ENCODE measurements at regions not wholly inside any gene's neighbourhood (a gene's known extent, or its start where the extent isn't known, plus 50 kb on each side); places are given as distances from the start of the nearest gene placed in this dataset.

DNA sequence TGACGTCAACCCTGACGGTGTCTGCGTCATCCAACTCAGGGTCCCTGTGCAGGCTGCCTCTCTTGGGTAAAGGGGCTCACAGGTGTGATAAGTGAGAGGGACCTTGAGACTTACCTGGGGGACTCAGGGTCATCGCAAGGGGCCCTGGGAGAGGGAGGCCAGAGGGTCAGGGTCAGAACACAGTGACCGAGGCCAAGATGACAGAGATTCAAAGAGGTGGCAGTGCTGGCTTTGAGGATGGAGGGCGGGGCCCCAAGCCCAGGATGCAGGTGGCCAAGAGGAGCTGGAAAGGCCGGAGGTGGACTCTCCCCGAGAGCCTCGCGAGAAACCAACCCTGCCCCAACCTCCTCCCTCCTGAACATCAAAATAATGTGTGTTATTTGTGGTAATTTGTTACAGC, 165.2 kb upstream of the PPP2R2D start:
- no peak for DNase-seq (ENCODE audit: low read depth)

DNA sequence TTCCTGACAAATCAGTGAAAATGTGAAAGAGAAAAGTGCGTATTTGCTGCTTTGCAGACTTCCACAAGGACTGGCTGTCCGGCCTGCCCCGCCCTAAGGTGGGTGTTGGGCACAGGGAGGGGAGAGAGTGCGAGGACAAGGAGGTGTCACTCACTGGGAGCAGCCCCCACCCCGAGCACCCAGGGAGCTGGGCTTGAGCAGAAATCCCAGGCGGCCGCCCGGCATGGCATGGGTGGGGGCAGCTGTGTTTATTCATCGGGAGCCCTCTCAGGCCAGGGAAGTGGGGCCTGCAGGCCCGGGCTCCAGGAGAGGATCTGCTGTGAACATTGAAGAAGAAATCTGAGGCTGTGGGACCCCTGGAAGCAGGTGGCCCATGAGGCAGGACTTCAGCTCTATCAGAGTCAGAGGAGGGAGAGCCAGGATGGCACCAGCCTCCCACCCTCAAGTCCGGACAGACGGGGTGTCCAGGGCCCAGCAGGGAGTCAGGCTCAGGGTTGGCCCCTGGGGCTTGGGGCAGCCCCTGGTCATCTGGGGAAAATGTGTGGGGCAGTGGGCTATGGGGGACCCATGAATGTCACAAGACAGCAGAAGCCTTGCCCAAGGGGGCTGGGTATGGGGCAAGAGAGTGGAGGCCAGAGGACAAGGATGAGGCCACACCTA, 164.4 kb upstream of the PPP2R2D start:
- no peak for DNase-seq (ENCODE audit: low read depth)

DNA sequence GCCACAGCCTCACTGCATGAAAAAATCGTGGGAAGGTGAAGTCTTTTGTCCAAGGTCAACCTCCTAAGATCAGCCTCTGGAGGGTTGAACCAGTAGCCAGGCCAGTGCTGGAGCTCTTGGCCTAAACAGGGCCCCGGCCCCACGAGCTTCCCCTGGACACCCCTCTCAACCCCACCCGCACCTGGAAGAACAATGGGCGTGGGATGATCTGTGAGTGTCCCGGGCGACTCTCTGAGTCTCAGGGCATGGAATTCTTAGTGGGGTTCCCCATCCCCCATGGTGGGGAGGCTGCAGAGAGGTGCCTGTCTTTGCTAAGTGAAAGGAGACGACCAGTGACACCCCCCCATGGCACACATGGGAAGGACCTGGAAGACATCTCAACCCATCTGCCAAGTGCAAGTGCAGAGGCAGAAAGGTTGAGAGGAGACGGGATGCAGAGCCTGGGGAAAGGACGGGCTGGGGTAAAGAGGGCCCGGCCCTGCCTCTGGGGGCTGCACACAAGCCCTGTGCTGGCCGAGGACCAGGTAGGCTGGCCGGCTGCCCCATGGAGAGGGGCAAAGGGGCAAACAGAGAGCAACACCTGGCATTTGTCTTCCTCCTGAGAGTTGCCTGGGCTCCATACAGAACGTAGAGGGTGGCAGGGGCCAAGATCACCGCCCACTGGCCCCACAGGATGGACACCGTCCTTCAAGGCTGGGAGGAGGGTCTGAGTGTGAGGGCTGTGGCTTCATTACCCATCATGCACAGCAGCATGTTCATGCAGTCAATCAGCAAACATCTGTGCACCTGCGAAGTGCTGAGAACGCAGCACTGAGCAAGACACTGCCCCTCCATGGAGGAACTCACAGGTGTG, 163.0 kb upstream of the PPP2R2D start:
- no peak for DNase-seq (ENCODE audit: low read depth)

DNA sequence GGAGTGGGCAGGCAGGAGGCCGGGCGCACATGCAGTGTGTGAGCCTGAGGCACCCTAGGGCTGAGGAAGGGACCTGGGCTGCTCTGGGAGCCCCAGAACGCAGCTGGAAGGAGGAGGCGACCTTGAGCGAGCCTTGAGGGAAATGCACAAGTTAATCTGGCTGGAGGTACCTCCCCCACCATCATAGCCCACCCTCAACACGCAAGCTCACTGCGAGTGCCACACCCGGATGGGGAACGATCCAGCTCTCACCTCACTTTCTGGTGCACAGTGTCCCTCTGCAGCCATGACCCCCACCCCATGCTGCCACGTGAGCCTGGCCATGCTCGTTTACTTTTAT, 162.4 kb upstream of the PPP2R2D start:
- no peak for DNase-seq (ENCODE audit: low read depth)

DNA sequence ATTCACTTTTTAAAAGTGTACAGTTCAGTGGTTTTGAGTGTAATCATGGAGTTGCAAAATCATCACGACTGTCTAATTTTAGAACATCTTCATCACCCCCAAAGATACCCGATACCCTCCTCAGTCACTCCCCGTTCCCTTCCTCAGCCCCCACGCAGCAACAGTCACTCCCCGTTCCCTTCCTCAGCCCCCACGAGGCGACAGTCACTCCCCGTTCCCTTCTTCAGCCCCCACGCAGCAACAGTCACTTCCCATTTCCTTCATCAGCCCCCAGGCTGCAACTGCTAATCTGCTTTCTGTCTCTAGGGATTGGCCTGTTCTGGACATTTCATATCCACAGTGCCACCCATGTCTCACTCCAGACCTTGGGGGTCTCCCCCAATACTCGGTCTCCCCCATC, 161.6 kb upstream of the PPP2R2D start:
- no peak for DNase-seq (ENCODE audit: low read depth)

DNA sequence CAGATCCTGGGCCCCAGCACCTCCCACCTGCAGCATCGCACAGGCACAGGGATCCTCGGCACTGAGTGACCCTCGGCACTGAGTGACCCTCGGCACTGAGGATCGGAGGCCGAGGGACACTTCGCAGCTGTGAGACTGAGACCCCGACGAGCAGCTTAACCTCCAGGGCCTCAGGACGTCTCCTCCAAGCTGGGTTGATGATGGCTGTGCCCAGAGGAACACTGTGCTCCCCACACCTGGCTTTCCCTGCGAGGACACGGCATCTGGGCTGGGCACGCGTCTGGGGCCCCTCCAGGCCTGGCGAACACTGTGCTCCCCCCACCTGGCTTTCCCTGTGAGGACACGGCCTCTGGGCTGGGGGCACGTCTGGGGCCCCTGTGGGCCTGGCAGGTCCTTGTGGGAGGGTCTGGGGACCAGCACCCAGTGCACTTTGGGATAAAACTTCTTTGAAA, 158.3 kb upstream of the PPP2R2D start:
- DNase-seq (ENCODE audit: low read depth): no peak

DNA sequence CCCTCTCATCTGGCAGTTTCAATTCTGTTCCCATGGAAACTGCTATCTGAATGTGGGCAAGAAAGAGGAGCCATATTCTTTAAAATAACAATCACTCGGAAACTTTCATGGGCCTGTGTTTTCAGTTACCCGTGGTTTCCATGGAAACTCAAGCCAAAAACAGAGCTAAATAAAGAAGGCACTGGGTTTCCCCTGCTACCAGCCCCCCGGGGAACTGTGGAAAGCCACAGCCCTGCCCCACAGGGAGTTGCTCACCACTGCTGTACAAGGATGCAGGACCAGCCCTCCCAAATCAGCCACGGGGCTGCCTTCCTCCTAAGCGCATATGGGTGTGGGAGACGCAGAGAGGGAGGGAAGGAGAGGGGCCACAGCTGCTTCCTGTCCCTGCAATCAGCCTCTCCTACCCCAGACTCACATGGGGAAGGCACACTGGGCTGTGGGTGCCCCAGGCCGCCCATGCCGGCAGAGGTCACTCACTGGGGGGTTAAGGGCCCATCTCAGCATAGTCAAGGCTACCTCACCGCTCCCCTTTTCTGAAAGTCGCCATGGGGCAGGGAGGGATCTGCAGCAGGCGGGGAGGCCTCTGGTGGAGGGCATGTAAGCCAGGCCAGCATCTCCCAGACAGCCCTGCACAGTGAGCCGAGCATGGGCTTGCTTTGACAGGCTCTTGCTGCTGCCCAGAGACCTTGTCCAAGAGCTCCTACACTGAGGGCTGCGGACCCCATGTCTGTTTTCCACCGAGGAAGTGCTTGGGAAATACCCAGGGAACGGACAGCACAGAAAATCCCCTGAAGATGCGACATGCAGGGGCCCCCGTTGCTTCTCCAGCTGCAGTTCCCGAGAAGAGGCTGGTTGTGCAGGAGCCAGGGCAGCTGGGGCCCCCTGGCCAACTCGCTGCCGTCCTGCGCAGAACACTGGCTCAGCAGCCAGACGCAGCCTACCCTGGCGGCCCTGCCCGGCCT, 157.3 kb upstream of the PPP2R2D start:
- DNase-seq (ENCODE audit: low read depth): no peak

DNA sequence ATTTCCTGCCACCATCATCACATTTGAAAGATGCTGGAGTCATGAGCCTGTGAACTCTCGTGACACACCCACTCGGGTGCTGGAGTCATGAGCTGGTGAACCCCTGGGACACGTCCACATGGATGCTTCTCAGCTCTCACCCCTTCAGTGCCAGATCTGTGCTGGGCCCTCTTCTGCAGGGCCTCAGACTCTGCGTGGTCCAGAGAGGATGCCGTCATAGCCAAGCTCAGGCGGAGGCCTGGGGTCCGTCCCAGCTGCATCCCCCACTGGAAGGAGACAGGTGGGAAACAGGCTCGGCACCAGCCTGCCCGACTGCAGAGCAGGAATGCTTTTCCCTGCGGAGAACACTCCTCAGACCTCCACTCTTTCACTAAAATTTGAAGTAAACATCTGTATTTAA, 156.5 kb upstream of the PPP2R2D start:
- no peak for DNase-seq (ENCODE audit: low read depth)

DNA sequence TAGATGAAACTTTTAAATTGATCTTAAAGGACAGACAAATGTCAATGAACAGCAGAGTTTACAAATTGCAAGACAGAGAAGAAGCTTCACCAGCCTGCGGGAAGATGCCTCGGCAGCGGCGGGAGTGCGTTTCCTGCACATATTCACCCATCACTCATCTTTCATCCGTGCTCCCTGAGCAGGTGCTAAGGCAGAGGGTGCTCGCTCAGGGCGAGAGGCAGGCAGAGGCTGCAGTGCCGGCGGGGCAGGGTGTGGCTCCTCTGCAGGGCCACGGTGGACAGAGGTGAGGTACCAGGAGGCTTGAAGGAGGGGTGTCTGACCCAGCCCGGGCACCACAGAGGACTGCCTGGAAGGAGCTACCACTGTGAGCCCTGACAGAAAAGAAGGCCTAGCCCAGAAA, 155.2 kb upstream of the PPP2R2D start:
- no peak for DNase-seq (ENCODE audit: low read depth)

DNA sequence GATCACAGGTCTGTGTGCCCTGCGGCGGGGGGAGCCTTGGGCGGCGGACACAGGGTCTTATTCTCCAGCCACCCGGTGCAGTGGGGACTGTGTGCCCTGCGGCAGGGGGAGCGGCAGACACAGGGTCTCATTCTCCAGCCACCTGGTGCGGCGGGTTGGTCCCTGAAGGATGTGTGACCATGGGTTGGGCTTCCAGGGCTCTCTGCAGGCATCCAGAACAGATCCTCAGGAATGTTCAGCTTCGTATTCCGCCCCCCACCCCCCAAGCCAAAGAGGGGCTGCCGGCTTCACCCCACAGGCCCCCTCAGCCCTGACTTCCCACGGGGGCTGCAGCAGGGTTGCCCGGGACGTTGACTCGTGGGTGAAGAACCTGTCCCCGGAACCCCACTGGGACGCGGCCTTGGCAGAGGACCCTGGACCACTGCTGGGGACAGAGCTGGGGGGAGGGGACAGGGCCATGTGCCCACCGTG, 154.5 kb upstream of the PPP2R2D start:
- no peak for DNase-seq (ENCODE audit: low read depth)

DNA sequence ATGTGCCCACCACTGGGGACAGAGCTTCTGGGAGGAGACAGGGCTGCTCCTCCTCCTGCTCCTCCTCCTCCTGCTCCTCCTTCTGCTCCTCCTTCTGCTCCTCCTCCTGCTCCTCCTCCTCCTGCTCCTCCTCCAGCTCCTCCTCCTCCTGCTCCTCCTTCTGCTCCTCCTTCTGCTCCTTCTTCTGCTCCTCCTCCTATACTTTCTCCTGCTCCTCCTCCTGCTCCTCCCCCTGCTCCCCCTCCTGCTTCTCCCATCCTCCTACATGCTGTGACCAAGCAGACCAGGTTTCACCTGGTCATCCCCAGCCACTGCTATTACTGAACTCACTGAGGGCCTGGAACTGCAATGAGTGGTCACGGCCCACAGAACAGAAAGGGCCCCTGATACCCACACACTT, 154.0 kb upstream of the PPP2R2D start:
- DNase-seq (ENCODE audit: low read depth): no peak

DNA sequence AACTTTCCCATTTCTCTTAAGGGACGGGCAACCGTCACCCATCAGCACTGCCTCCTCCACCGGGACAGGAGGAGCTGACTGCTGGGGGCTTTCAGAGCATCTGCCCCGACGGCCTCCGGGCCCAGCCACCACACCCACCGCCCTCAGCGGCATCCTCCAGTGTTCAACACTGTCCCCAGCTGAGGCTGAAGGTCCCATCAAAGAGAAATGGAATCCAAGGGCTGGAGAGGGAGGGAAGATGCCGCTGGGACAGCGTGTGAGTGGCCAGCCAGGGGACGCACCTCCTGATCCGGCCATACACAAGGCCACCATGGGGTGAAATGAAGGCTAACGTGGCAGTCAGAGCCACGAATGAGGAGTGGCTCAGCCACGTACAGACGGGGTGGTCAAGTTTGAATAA, 153.6 kb upstream of the PPP2R2D start:
- no peak for DNase-seq (ENCODE audit: low read depth)

DNA sequence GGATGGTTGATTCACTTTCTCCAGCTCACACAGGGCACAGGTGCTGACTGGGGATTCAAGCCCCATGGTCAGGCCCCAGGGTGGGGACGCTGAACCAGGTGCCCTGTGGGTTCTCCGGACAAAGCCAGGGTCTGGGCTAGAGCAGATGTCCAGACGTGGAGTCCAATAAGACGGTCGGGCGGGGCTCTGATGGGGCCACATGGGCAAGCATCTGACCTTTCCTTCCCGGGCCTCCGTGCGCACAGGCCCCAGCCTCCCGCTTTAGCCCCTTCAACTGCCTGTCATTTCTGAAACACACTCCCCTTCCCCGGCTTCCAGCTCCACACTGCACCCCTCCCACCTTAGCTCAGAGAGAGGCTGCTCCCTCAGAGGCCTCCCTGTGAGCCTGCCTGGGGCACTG, 153.0 kb upstream of the PPP2R2D start:
- no peak for DNase-seq (ENCODE audit: low read depth)

DNA sequence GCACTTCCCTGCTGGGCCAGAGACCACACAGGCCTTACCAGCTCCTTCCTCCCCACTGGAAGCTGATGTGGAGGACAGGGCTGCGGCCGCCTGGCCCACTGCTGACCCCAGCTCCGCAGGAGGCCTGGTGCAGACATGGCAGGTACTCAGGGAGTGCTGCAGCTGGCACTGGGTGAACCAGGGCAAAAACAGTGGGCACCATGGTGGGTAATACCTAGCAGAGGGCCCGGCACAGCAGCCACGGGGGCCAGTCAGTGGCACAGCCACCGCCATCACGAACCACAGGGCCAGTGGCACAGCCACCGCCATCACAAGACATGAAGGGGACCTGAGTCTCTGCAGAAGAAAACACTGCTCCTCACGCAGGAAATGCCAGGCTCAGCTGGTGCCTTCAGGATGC, 152.6 kb upstream of the PPP2R2D start:
- DNase-seq (ENCODE audit: low read depth): no peak

DNA sequence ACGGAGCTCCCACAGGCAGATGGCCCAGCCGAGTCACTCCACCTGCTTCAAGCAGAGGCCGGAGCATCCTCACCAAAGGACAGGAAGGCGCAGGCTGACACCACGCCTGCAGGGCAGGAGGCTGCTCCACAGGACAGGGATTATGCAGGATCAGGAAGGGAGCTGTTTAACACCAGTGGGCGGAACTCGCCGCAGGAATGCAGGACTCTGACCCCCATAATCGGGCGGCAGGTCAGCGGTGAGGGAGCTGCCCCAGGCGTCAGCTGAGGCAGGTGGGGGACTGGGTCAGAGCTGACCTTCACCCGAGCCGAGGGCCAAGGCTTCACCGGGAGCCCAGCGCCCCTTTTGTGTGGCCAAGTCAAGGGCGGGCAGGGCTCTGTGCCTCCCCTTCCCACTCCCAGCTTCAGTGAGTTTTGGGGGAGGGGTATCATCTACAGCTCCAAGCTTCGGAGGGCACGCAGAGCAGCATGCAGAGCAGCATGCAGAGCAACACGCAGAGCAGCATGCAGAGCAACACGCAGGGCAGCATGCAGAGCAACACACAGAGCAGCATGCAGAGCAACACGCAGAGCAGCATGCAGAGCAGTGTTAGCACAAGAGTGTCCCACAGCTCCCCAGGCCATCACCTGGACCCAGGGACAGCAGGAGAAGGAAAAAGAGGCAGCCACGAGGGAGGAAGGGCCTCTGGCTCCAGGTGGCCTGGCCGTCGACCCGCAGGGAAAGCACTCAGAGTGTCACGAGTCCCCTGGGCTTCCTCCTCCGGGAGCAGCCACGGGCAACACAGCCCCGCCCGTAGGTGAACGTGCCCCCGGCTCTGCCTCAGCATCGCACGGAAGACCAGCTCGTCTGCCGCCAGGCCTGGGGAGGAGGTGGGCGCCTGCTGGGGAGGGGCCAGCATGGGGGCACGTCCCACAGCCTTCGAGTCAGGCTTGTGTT, 151.7 kb upstream of the PPP2R2D start:
- no peak for DNase-seq (ENCODE audit: low read depth)

DNA sequence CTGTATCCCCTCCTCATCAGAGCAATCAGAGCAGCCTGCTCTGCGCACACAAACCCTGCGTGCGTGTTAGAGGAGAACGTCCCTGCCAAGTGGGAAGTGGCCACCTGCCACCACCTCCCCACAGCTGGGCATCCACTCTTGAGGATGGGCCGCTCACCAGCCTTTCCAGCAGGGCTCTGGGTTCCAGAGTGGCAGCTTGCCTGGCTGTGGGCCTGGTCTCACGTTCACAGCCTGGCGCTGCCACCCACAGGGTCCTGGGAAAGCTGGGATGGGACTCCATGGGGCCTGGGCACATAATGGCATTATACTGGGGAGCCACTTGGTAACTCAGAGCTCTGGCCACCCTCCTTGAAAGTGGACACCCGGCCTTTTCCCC, 151.1 kb upstream of the PPP2R2D start:
- no peak for DNase-seq (ENCODE audit: low read depth)

DNA sequence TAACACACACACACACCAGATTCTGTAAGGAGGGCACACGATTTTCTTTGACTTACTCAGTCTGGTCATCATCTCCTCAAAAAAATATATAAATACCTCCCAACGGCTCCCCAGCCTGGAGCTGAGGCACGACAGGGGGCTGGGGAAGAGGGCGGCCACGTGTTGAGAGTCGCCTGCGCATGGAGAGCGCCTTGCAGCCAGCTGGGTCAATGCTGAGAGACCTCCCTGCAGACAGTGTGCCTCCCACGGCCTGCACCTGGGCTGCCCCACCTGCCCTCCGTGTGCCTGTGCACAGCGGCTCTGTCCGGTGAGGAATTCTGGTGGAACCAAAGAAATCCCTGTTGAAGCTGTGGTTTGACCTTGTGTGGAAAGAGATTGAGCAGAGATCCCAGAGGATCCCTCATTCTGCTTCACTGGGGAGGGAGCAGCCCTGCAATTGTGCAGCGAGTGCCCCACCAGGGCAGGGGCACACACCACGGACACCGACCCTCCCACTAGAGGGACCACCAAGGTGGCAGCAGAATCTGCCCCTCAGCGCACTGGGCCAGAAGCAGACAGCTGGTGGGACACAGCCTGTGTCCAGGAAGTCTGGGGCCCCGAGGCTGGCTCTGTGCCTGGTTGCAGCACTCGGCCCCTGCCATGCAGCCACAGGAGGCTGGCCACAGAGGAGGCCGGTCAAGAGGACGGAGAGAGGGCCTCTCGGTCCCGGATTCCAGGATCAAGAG, 150.5 kb upstream of the PPP2R2D start:
- DNase-seq (ENCODE audit: low read depth): no peak

DNA sequence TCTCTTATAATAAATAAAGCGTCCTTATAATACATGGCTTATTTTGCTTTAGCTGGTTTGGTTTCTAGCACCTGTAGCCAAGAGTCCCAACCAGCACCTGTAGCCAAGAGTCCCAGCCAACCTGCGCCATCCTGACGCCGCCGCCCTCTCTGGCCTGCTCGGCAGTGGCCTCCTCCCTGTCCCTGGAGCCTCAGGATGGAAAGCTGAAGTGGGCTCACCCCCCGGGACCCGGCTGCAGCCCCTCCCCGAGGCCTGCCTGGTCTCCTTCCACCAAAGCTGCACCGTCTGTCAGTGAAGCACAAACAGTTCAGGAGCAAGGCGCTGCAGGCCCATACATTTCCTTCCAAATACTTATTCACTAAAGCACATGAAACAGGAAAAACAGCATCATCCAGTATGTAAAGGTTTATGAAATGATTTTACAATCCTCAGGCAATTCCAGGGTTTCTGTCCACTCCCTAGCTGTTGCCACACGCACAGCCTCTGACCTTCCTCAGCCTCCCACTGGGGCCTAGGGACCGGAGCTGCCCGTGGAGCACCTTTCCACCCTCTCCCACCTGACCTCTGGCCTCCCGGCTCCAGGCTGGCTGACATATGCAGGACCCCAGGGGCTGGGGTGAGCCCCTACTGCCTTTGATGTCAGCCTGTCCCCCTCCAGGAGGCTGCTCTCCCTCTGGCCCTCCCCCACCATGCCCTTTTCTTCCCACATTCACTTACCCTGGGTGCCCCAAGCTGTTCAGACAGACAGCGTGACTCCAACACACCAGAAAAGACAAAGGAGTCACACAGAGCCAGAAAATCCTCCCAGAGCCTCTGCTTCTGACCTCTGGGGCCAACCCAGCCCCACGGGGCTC, 149.6 kb upstream of the PPP2R2D start:
- no peak for DNase-seq (ENCODE audit: low read depth)

DNA sequence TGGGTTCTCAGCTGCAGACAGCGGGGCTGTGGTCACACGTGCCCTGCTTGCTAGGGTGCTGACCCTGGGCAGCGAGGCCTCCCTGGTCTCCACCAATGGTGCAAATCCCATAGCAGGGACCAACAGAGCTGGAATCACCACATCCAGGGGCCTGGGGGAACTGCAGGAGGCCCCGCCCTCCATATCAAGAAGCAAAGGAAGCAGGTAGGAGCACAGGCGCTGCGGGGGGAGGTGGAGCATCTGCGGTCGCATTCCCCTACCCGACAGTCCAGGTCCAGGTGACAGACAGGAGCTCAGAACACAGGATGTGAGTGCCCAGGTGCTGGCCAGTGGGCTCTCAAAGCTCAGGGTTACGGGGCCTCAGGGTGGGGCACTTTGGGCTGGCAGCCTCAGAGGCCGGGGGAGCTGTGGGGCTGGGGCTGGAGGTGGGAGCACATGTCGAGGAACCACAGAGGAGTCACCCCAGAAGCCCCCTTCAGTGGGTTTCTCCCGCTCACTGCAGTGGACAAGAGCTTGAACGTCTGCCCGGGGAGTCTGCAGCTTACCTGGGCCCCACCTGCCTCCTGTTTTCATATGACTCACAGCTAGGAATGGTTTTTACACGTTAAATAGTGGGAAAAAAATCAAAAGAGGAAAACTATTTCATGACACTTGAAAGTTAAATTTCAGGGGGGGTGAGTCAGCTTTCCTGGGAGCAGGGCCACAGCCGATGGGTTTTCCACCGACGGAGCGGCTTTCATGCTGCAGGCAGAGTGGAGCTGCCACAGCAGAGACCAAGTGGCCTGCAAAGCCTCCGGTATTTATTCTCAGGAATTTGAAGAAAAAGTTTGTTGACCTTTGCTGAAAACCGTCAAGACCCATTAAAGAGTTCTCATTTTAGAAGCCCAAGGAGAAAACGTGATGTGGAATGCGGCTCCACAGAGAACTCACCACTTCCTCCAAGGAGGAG, 148.7 kb upstream of the PPP2R2D start:
- DNase-seq (ENCODE audit: low read depth): no peak

Measured in EH (cell line).